Inferior parietal cortex (tissue), 1 donor: ENCODE measurements at regions not wholly inside any gene's neighbourhood (a gene's known extent, or its start where the extent isn't known, plus 50 kb on each side); places are given as distances from the start of the nearest gene placed in this dataset.

Experiments used
- DNase-seq: peaks from one replicate; pipeline ENCODE4 v3.0.0-alpha.2; 2016; ENCODE audit errors: extremely low spot score

GRCh38 chr5:2206293-2207108 lies 323.8 kb upstream of the IRX4 start:
- DNase-seq, result no peak

- no peak for DNase-seq
These were observed 323.0 kb upstream of the IRX4 start for GRCh38 chr5:2205596-2206226.

- no peak for DNase-seq
These were observed 322.5 kb upstream of the IRX4 start for GRCh38 chr5:2205185-2205585.

GRCh38 chr5:2204366-2205184 lies 321.9 kb upstream of the IRX4 start:
- DNase-seq, result no peak

- DNase-seq, result no peak
These were observed 321.0 kb upstream of the IRX4 start for GRCh38 chr5:2203774-2204173.

GRCh38 chr5:2201832-2202231 lies 319.1 kb upstream of the IRX4 start:
- DNase-seq, result no peak

- peak; percentile 5 for DNase-seq
These were observed 318.7 kb upstream of the IRX4 start for GRCh38 chr5:2201421-2201820.

- no peak for DNase-seq
These were observed 318.3 kb upstream of the IRX4 start for GRCh38 chr5:2201011-2201410.

GRCh38 chr5:2200261-2200950 lies 317.7 kb upstream of the IRX4 start:
- DNase-seq, result no peak

- no peak for DNase-seq
These were observed 317.0 kb upstream of the IRX4 start for GRCh38 chr5:2199697-2200096.

- DNase-seq, result no peak
These were observed 314.4 kb upstream of the IRX4 start for GRCh38 chr5:2196989-2197619.

- DNase-seq, result no peak
These were observed 313.7 kb upstream of the IRX4 start for GRCh38 chr5:2196416-2196815.

GRCh38 chr5:2194949-2195348 lies 312.2 kb upstream of the IRX4 start:
- DNase-seq, result no peak

- DNase-seq, result no peak
These were observed 311.5 kb upstream of the IRX4 start for GRCh38 chr5:2194236-2194555.

GRCh38 chr5:2193542-2194235 lies 311.0 kb upstream of the IRX4 start:
- no peak for DNase-seq

GRCh38 chr5:2193142-2193541 lies 310.4 kb upstream of the IRX4 start:
- no peak for DNase-seq

- no peak for DNase-seq
These were observed 309.8 kb upstream of the IRX4 start for GRCh38 chr5:2192496-2192895.

- DNase-seq, result no peak
These were observed 309.2 kb upstream of the IRX4 start for GRCh38 chr5:2191972-2192371.

GRCh38 chr5:2190549-2190948 lies 307.8 kb upstream of the IRX4 start:
- no peak for DNase-seq

GRCh38 chr5:2188661-2189060 lies 305.9 kb upstream of the IRX4 start:
- DNase-seq, result no peak

GRCh38 chr5:2188137-2188536 lies 305.4 kb upstream of the IRX4 start:
- no peak for DNase-seq
